GM23338 (cell line): ENCODE measurements at regions not wholly inside any gene's neighbourhood (a gene's known extent, or its start where the extent isn't known, plus 50 kb on each side); places are given as distances from the start of the nearest gene placed in this dataset.

Source experiments
- ATAC-seq: fragments of 200-7000 bp; cut with Tn5 transposase; 3 replicates; pipeline ENCODE4 v1.9.1; 2020
- DNase-seq: peaks from one replicate; pipeline ENCODE4 v3.0.0-alpha.2; 2015; ENCODE audit warnings: low spot score
- H2AFZ ChIP-seq: fragments of 200-600 bp; sonication (generic); 2 replicates; pipeline ENCODE4 v1.8.0; 2016; ENCODE audit warnings: antibody characterized with exemption, mild to moderate bottlenecking, moderate library complexity
- H3F3A ChIP-seq: fragments of 200-600 bp; sonication (generic); replicated peaks from 2 replicates; pipeline ENCODE4 v1.8.0; 2017; ENCODE audit warnings: antibody characterized with exemption, mixed run types, low read depth
- H3K27ac ChIP-seq: fragments of 200-600 bp; sonication (generic); 2 replicates; pipeline ENCODE4 v1.6.1; 2016; ENCODE audit warnings: low read depth
- H3K27me3 ChIP-seq: fragments of 200-600 bp; sonication (generic); 2 replicates; pipeline ENCODE4 v1.8.0; 2016; ENCODE audit warnings: mild to moderate bottlenecking, mixed run types, moderate library complexity; ENCODE audit not compliant: insufficient read depth
- H3K36me3 ChIP-seq: fragments of 200-600 bp; sonication (generic); 2 replicates; pipeline ENCODE4 v1.8.0; 2016; ENCODE audit warnings: mild to moderate bottlenecking; ENCODE audit not compliant: insufficient read depth
- H3K4me1 ChIP-seq: fragments of 200-600 bp; sonication (generic); 2 replicates; pipeline ENCODE4 v1.8.0; 2016; ENCODE audit warnings: mild to moderate bottlenecking, moderate library complexity; ENCODE audit not compliant: insufficient read depth
- H3K4me2 ChIP-seq: fragments of 200-600 bp; sonication (generic); 2 replicates; pipeline ENCODE4 v1.7.1; 2017; ENCODE audit warnings: mixed run types
- H3K4me3 ChIP-seq: fragments of 200-600 bp; sonication (generic); 2 replicates; pipeline ENCODE4 v1.6.1; 2016; ENCODE audit warnings: mixed run types
- H3K79me2 ChIP-seq: fragments of 200-600 bp; sonication (generic); replicated peaks from 2 replicates; pipeline ENCODE4 v1.8.0; 2017; ENCODE audit warnings: mild to moderate bottlenecking; ENCODE audit not compliant: insufficient read depth
- H3K9me2 ChIP-seq: fragments of 200-600 bp; sonication (generic); 2 replicates; pipeline ENCODE4 v1.8.0; 2017; ENCODE audit not compliant: insufficient read depth
- H4K20me1 ChIP-seq: fragments of 200-600 bp; sonication (generic); replicated peaks from 2 replicates; pipeline ENCODE4 v1.8.0; 2017; ENCODE audit warnings: mild to moderate bottlenecking; ENCODE audit not compliant: insufficient read depth
- H3K27ac Mint-ChIP-seq: 2 replicates; pipeline ENCODE4 v1.8.0; 2020; ENCODE audit warnings: inconsistent platforms, mild to moderate bottlenecking, moderate library complexity, mixed read lengths
- H3K27me3 Mint-ChIP-seq: 3 replicates; pipeline ENCODE4 v1.8.0; 2022; ENCODE audit warnings: low read depth, mild to moderate bottlenecking, moderate library complexity, mixed read lengths, inconsistent platforms; ENCODE audit not compliant: insufficient read depth, poor library complexity
- H3K36me3 Mint-ChIP-seq: 3 replicates; pipeline ENCODE4 v1.8.0; 2021; ENCODE audit warnings: low read depth, mild to moderate bottlenecking, inconsistent platforms, moderate library complexity, mixed read lengths
- H3K4me1 Mint-ChIP-seq: 3 replicates; pipeline ENCODE4 v1.8.0; 2020; ENCODE audit warnings: mild to moderate bottlenecking, inconsistent platforms, mixed read lengths
- H3K4me3 Mint-ChIP-seq: 3 replicates; pipeline ENCODE4 v1.8.0; 2021; ENCODE audit warnings: moderate library complexity, mild to moderate bottlenecking, inconsistent platforms, mixed read lengths
- H3K9me3 Mint-ChIP-seq: 3 replicates; pipeline ENCODE4 v1.8.0; 2020; ENCODE audit warnings: moderate library complexity, mild to moderate bottlenecking, inconsistent platforms, mixed read lengths
- EZH2 ChIP-seq: fragments of 200-600 bp; sonication (generic); IDR thresholded peaks from one replicate; pipeline ENCODE4 v1.8.0; 2017; ENCODE audit warnings: antibody characterized with exemption, mild to moderate bottlenecking, low read depth; ENCODE audit not compliant: unreplicated experiment
- REST ChIP-seq: IDR thresholded peaks from one replicate; pipeline ENCODE4 v1.6.1; 2018; ENCODE audit warnings: antibody characterized with exemption; ENCODE audit not compliant: unreplicated experiment
- ZNF331 ChIP-seq: fragments of 250-450 bp; sonication (Bioruptor Pico); IDR thresholded peaks from 2 replicates; pipeline ENCODE4 v1.5.0; 2020; ENCODE audit warnings: low read depth, mild to moderate bottlenecking, moderate library complexity
- TF ChIP-seq, protein P1 (sequence below): IDR thresholded peaks from 2 replicates; pipeline ENCODE4 v1.6.1; 2016; ENCODE audit warnings: antibody characterized with exemption
- TF ChIP-seq, protein P2 (sequence below), 2 experiments: fragments of 200-600 bp in 1 of 2; sonication (generic) in 1 of 2; conservative IDR thresholded peaks; 2 replicates each; pipeline versions ENCODE4 v1.5.1 to v1.6.1; 2016 to 2017; ENCODE audit warnings: antibody characterized with exemption in 2 of 2, low read depth in 2 of 2, mild to moderate bottlenecking in 2 of 2, moderate library complexity in 1 of 2

- no peak overlapping the region for H3K4me3 ChIP-seq
- ATAC-seq, result peak; percentile 80
Observed at GRCh38 chr1:214899908-214900460, 182.6 kb upstream of the KCNK2 start.

GRCh38 chr1:214900590-214900989 is 181.9 kb upstream of the KCNK2 start:
- H3K27me3 Mint-ChIP-seq, result no peaks in the 10 kb centered on the region
- Histone ChIP-seq H4K20me1 (no peaks in the 10 kb centered on the region), H2AFZ (no peak overlapping the region), H3K79me2 (no peaks in the 10 kb centered on the region), H3K9me2 (no peaks in the 10 kb centered on the region), H3K4me2 (no peak overlapping the region), H3K4me3 (no peak overlapping the region), H3K4me1 (no peaks in the 10 kb centered on the region), H3F3A (no peaks in the 10 kb centered on the region), H3K27me3 (no peaks in the 10 kb centered on the region), H3K27ac (no peak overlapping the region), H3K36me3 (no peaks in the 10 kb centered on the region)
- H3K27ac Mint-ChIP-seq, result no peak overlapping the region
- ATAC-seq, result no peak
- H3K4me1 Mint-ChIP-seq, result no peaks in the 10 kb centered on the region; the same call in 2 of the 3 replicates
- no peak for DNase-seq
- no peak overlapping the region for H3K4me3 Mint-ChIP-seq
- no peaks in the 10 kb centered on the region for H3K36me3 Mint-ChIP-seq
- no peaks in the 10 kb centered on the region for H3K9me3 Mint-ChIP-seq
- TF ChIP-seq, protein P1, sequence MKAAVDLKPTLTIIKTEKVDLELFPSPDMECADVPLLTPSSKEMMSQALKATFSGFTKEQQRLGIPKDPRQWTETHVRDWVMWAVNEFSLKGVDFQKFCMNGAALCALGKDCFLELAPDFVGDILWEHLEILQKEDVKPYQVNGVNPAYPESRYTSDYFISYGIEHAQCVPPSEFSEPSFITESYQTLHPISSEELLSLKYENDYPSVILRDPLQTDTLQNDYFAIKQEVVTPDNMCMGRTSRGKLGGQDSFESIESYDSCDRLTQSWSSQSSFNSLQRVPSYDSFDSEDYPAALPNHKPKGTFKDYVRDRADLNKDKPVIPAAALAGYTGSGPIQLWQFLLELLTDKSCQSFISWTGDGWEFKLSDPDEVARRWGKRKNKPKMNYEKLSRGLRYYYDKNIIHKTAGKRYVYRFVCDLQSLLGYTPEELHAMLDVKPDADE, result no peak
- no peak for TF ChIP-seq REST
- TF ChIP-seq, protein P2, sequence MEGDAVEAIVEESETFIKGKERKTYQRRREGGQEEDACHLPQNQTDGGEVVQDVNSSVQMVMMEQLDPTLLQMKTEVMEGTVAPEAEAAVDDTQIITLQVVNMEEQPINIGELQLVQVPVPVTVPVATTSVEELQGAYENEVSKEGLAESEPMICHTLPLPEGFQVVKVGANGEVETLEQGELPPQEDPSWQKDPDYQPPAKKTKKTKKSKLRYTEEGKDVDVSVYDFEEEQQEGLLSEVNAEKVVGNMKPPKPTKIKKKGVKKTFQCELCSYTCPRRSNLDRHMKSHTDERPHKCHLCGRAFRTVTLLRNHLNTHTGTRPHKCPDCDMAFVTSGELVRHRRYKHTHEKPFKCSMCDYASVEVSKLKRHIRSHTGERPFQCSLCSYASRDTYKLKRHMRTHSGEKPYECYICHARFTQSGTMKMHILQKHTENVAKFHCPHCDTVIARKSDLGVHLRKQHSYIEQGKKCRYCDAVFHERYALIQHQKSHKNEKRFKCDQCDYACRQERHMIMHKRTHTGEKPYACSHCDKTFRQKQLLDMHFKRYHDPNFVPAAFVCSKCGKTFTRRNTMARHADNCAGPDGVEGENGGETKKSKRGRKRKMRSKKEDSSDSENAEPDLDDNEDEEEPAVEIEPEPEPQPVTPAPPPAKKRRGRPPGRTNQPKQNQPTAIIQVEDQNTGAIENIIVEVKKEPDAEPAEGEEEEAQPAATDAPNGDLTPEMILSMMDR (conservative IDR thresholded peaks at IDR 0.05; ENCODE audit: low read depth in 2 of 2), result no peak
- TF ChIP-seq ZNF331 (CRISPR knock-in tag), result no peak

More at GRCh38 chr1:214899908-214900460, 182.6 kb upstream of the KCNK2 start:
- H3K27me3 Mint-ChIP-seq, result no peaks in the 10 kb centered on the region
- DNase-seq, result peak; percentile 28
- no peaks in the 10 kb centered on the region for H3K9me2 ChIP-seq
- H3K27ac Mint-ChIP-seq, result no peak overlapping the region
- H4K20me1 ChIP-seq, result no peaks in the 10 kb centered on the region
- no peak overlapping the region for H3K4me2 ChIP-seq
- H3K4me1 ChIP-seq, result no peaks in the 10 kb centered on the region
- H3K79me2 ChIP-seq, result no peaks in the 10 kb centered on the region
- H3K4me3 Mint-ChIP-seq, result no peak overlapping the region
- no peaks in the 10 kb centered on the region for H3K36me3 ChIP-seq
- no peaks in the 10 kb centered on the region for H3K36me3 Mint-ChIP-seq
- H3K9me3 Mint-ChIP-seq, result no peaks in the 10 kb centered on the region
- no peak overlapping the region for H2AFZ ChIP-seq
- no peak overlapping the region for H3K27ac ChIP-seq
- H3K4me1 Mint-ChIP-seq, result no peaks in the 10 kb centered on the region; the same call in 2 of the 3 replicates
- no peaks in the 10 kb centered on the region for H3K27me3 ChIP-seq
- H3F3A ChIP-seq, result no peaks in the 10 kb centered on the region
- TF ChIP-seq REST (no peak), ZNF331 (CRISPR knock-in tag) (no peak), EZH2 (no peak)
